ENCODE measurements at regions not wholly inside any gene's neighbourhood (a gene's known extent, or its start where the extent isn't known, plus 50 kb on each side); places are given as distances from the start of the nearest gene placed in this dataset.

DNA sequence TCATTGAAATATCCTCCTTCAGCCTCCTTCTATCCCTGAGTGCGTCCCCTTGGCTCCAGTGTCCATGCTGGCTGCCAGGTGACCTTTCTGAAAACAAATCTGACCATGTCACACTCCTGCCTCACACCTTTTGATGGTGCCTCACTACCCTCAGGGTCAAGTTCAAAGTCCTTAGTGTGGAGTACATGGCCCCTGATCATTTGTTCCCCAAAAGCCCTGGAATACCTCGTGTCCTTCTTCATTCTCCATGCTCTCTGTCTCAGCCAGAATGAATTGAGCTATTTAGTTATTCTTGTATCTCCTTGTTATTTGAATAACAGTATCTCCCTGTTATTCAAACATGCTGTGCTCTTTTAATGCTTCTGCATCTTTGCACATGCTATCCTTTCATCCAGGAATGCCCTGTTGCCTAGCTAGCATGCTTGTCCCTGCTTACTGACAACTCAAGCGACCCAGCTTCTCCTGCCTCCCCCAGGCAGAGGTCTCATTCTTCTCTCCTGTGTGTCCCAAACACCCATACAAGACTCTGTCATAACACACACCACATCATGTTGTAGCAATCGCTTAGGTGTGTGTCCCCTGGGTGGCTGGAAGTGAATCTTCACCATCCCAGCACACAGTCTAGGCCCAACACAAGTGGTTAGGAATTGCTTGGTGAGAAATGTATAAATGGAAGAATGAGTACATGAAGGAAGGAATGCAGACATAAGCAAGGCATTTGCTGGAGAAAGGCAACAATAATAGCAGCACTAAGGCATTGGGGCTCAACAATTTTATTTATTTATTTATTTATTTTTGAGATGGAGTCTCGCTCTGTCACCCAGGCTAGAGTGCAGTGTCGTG lies 144.0 kb downstream of the DDX1 start:
- DNase-seq, result no peak

DNA sequence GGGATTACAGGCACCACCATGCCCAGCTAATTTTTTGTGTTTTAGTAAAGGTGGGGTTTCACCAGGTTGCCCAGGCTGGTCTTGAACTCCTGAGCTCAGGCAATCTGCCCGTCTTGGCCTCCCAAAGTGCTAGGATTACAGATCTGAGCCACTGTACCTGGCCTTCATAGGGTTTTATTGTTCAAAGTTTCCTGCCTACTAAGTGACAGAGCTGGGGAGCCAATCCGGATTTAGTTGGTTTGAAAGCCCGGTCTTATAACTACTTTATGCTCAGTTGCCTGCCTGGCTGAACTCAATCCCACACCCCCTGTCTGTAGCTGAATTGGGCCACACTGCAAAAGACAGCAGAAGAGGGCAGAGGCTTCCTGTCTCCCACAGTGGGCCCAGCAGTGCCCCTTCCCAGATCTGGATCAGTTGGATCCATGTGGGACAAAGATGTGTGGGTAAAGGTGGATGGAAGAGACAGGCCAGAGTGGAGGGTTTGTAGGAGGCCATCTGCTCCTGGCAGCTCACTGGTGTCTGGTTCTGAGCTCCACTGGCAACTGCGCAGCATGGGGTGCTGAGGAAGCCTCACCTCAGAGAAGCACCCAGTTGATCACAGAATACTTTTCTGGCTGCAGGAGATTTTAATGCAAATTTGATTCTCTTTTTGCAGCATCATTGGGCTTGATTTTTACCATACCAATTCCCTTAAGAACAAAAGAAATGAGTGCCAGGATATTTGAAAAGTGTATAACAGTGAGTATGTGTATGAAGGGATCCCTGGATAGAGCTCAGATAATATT lies 144.9 kb downstream of the DDX1 start:
- DNase-seq, result no peak

DNA sequence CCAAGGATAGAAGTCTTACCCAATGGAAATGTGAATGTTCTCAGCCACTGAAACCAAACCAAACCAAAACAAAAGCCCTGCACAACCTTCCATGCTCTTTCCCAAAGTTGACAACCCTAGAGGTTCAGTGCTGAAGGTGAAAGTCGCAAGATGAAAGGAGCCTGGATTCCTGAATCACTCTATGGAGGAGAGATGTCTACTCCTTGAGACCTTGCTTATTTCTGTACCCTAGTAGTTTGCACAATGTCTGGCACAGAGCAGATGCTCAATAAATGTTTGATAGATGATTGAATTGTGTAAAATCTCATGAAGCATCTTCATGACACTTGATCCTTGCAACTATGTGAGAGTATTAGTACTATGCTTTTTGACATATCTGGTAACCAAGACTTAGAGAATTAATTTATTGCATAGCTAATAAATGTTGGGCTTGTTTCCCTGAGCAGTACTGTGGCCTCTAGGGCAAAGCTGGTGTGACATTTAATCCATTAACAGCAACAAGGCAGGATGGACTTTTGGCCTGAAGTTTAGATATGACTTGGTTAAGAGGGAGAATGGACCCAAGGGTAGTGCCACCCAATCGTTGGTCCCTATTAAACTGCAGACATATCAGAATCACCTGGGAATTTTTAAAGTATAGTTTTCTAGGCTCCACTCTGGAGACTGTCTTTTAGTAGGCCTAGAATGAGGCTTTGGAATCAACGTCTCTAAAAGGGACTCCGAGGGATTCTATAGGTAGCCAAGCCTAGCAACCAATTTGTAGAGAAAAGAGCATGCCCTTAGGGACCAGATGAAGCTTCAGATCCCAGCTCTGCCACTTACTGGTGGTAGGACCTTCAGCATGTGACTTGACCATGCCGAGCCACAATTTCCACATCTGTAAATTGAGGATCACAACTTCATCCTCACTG lies 145.9 kb downstream of the DDX1 start:
- no peak for DNase-seq

DNA sequence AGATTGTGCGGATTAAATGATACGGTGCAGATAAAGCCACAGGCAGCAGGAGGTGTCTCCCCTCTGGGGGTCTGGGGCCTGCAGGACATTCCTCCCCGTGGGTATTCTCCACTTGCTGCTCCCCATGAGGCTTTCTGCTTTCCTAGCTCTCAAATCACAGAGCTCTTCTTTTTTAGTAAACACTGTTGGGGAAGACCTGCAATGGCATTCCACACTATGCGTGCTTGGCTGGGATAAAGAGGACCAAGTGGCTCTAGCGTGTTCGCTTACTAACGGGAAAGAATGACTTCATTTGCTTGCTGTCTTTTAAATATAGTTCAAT lies 146.5 kb downstream of the DDX1 start:
- DNase-seq, result no peak

DNA sequence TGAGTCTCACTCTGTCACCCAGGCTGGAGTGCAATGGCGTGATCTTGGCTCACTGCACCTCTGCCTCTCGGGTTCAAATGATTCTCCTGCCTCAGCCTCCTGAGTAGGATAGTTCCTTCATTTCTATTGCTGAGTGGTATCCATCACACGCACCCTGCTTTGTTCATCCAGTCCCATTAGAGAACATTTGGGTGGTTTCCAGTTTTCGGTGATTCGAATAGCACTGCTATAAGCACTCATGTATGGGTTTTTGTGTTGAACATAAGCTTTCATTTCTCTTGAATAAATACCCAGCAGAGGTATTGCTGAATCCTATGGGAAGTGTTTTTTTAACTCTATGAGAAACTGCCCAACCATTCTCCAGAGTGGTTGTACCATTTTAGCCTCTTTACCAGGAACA lies 147.3 kb downstream of the DDX1 start:
- DNase-seq, result no peak

DNA sequence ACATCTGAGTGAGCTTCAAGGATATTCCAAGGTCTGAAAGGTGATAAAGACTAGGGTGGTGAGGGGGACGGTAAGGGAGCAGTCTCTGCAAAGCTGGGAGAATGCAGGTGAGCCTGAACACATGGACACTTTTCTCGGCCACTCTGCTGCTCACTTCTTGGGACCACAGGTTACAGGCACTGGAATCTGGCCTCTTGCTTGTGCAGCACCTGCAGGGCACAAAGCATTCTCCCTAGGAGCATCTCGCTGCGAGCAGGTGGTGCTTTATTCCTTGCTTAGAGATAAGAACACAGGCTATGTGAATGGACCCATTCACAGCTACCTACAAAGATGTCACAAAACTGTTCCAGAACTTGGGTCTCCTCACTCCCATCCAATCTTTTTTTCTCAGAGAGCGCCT lies 153.2 kb downstream of the DDX1 start:
- no peak for DNase-seq

DNA sequence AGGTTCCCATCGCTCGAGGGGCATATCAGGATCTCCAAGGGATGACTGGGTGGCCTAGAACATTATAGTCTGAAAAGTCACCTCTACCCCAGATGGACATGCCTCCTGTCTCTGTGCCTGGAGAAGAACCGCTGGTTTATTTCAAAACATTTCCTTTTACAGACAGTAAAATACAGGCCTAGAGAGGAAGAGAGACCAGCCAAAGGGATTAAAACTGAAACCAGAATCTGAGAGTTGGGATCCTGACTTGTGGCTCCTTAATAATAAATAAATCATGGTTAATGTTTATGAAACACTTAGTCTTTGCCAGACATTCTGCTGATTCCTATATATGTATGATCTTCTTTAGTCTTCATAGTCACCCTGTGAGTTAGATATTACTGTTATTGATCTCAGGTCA lies 153.7 kb downstream of the DDX1 start:
- no peak for DNase-seq

DNA sequence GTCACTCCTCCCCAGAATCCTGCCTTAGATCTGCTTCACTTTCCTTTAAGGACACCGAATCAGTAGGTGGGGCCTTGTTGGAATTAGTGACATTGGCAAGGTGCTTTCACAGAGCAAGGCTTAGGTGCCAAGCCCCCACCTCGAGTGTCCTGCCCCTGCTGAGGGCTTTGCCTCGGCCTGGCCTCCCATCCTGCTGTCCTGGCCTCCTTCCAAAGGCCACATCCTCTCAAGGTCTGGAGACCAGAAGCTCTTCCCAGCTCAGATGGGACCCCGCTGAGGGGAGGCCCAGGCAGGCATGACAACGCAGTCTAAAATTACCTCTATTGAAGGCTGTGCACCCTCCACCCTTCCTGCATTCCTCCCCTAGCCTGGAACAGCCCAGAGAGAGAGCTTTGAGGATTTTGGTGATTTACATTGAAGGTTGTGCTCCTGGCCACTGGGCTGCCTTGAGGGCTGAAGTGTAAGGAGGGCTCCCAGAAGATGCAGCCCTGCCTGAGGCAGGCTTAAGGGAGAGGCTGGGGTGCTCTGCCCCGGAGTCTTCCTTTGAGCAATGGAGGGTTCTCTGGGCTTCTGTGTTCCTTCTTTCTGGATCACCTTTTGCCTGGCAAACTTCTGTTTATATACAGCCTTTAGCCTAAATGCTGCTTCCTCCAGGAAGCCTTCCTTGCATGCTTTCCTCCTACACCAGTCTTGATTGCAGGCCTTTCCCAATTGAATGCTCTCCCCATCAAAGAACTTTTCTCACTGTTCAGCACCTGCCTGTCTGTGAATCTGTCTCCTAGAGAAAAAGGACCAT lies 154.4 kb downstream of the DDX1 start:
- DNase-seq, result no peak

DNA sequence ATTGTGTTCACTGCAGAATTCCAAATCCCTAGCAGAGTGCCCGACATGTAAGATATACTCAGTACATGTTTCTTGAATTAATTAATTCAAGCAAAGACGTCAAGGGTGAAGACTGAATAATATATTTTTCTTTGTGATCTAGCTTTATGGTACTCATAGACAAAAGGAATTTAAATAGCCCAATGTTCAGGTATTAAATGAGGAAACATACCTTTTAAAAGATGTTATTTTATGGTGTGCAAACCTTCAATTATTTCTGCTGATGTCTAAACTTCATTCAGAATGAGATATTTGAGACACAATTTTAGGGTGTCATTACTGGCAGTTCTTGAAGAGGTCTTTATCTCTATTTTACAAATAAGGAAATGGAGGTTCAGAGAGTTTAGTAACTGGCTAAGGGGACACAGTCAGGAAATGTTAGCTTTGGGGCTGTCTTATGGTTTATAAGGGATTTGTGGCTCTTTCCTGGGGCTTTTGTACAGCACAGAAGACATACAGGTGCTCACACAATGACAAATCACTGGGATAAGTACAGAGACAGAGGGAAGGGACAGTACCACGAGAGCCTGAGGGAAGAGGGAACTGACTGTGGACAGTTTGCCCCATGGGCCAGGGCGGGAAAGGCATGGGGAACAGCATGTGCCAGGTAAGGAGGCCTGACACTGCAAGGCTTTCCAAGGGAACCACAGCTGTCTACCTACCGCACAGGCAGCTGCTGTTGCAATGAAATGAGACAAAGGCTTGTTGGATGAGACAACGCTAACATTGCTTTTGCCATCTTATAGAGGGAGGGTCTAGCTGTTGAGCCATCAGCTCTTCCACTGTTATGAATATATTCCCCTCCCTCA lies 155.3 kb downstream of the DDX1 start:
- no peak for DNase-seq

DNA sequence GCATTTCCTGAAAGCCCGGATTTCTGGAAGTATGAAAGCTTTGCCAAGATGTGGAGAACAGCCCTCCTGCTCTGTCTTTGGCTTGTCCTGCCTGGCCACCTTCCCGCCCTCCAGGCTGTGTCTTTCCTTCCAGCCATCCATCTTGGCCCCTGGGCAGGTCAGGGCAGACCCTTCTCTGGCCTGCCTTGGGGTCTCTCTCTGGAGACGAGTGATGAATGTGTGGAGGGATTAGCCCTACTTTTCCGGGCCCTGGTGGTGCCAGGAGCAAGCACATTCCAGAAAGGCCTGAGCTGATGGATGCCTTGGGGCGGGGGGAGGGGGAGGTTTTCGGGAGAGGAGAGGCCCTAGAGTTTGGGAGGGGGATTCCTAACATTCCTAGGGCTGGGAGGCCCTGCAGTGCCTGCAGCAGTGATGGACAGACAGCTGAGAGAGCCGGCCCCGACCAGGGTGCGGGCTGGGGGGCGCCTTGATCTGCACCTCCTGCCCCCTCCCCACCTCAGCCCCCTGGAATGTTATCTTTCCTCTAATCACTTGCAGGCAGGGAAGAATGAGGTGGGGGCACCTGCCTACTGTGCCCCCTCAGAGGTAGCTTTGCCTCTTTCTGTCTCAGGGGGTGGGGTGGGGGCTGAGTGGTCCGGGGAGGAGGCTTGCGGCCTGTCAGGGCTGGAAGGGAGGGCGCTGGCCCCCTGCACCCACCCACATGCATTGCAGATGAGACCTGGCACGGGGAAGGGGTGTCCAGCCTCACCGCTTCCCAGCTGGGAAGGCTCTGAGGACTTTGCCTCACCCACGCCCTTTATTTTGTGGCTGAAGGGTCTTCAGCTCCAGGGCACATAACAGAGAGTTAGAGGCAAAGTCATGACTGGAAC lies 156.2 kb downstream of the DDX1 start:
- no peak for DNase-seq

DNA sequence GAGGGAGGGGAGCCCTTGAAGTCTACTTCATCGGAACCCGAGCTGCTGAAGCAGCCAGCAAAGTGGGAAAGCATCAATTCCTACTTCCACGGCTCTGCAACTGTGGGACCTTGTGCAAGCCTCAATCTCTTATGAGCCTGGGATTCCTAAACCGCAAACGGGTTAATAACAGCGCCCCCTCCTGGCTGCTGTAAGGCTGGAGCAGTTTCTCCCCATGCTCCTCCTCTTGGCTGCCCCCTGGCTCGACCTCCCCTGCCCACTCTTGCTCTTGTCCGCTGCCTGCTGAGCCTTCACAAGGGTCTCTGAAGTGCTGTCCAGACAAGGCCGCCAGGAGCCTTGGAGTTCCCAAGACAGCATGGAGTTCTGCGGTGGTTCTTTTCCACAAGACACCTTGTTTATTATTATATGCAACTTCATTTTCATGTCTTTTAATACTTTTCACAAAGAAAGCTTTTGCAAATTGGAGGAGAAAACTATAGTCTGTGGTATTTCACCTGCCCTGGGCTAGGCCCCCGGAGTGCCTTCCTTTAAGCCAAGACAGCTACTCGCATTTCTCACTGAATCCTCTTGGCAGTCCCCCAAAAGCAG lies 157.2 kb downstream of the DDX1 start:
- peak; percentile 61 for DNase-seq

DNA sequence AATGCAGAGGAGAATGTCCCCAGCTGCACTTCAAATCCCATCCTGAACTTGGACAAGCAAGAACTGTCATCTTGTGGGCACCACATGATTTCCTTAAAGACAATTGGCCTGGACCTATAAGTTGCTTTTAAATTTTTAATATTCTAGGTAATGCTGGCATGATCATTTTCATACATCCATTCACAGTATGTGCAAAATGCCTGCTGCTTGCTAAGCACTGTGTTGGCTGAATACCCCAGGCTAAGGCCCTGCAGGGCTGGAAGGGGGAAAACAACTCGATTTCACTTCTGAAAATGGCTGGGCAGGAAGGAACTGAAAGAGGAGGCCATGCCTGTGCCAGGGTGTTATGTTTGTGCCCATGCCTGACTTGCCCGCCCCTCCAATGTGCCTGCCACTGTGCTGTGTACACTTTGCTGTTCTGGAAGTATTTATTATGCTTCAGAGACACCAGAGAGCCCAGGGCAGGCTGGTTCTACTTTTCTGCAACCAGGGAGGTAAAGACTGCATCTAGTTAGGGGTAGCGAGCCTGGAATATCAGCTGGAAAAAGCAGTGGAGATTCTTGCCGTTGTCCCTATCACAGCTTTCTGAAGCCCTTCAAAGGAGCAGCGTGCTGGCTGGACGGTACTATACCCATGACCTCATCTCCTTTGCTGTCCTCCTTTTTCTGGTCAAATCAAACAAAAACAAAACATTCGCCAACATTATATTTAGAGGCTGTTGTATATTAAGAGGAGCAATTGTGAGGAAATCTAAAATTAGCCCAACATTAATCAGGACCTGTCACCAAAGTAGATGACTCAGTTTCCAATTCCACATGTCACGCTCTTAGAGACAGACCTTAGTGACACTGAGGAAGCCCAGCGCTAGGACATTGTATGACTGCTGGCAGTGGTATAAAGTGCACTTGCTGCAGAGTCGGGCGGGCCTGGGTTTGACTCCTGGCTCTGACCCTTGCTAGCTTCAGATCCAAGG lies 158.1 kb downstream of the DDX1 start:
- DNase-seq, result no peak

DNA sequence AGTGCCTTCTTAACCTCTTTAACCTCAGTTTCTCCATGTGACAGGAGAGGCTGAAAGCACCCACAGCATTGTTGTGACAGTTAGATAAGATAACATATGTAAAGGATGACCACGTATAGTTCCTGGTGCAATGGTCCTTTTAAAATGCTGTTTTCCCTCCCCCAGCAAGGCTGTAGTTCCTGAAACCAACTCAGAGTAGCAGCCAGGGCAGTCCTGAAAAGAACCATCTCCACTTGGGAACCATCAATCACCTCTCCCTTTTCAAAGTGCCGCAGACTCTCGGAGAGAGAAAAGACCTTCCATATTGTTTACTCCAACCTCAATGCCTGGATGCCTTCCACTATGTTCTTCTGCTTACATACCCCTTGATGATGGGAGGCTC lies 158.8 kb downstream of the DDX1 start:
- no peak for DNase-seq

DNA sequence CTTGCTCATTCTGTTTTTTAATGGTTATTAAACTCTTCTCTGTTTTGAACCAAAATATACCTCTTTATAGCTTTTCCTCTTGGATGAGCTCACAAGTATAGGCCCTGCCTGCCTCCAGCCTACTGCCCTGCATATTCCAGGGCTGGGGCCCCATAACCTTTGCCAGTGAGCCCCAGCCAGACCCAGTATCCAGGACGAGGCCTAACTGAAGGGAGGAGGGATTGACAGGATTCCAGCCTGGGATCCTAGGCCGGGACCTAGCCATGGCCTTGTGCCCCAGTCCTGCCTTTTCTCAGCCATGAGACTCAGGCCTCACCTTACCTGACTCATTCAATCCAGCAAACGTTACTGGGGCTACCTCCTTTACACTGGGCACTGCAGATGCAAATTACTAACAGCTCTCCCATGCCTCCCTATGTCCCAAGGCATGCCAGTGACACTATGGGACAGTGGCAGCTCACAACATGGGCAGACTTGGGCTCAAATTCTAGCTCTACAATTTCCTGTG lies 159.2 kb downstream of the DDX1 start:
- DNase-seq, result no peak

DNA sequence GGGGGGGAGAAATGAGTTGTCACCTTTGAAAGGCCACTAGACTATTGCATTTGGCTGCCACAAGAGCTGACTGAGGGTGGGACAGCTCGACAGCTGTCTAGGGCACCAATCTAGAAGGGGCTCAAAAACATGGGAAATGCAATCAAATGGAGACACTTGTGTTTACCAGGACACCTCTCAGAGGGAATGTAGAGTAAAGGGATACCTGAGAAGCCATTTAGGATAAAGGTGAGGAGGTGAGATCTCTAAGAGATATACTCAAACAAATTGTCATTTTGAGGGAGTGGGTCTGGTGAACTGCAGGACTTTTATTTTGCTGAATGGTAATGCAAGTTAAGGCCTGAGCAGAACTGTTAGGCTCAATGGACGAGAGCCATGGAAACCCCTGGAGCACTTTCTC lies 159.8 kb downstream of the DDX1 start:
- DNase-seq, result no peak

DNA sequence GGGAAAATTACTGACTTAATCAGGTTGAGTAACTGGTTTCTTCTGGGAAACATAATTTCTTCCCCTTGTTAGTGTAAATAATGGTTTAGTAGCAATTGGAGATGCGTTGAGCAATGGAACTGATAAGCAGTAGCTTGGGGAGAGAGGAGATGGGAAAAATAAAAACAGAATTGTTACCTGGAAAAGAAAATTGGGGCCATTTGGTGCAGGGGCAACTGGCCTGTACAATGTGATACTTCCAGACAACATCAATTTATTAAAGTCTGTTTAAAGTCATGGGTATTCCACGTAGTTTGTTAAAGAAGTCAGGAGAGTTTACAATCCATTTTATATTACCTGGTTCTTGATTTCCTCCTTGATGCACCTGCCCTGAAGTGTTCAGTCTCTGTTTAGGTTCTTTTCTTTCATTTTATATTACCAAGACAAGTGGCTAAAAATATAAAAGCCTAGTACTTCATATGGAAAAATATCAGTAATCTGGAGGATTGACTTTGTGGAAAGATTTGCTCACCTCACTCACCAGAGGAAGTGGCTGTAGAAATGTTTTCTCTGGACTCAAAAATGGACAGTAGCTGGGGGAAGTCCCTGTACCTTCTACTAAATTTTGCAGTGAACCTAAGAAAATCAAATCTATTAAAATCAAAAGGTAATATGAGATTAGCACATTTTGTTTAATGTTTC lies 161.0 kb downstream of the DDX1 start:
- no peak for DNase-seq

DNA sequence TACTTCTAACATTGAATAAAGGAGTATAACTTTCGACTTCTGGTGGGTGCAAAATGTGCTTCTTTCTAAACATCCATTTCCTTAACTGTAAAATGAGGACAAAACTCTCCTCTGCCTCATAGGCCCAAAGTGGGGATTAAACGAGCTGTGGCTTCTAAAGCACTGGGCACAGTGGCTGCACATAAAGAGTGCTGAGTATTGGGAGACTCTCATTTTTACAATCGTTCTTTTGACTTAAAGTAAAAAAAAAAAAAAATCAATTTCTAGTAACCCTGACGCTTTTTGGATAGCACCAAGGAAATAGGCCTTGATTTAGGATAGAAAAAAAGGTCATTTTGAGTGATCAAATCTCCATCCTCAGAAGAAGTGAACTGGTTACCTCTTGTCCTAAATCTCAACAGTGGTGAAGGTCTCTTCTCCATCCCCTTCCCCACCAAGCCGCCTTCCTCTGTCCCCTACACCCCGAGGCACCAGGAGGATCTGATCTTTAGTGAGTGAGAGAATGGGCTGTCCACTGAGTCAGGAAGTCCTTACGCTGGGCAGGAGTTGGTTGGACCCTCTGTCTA lies 161.6 kb downstream of the DDX1 start:
- no peak for DNase-seq

Measured in NCI-H82 (cell line).